Hepatocyte (in vitro differentiated cells): ENCODE measurements at regions not wholly inside any gene's neighbourhood (a gene's known extent, or its start where the extent isn't known, plus 50 kb on each side); places are given as distances from the start of the nearest gene placed in this dataset.

Experiments used
- DNase-seq: peaks from one replicate; pipeline ENCODE4 v3.0.0-alpha.2; 2016; ENCODE audit warnings: low spot score
- H2AFZ ChIP-seq: fragments of 200-600 bp; sonication (generic); 2 replicates; pipeline ENCODE4 v1.6.0; 2016; ENCODE audit warnings: antibody characterized with exemption, mild to moderate bottlenecking
- H3K27ac ChIP-seq: fragments of 200-600 bp; sonication (generic); 2 replicates; pipeline ENCODE4 v1.5.1; 2016; ENCODE audit warnings: mild to moderate bottlenecking
- H3K27me3 ChIP-seq: fragments of 200-600 bp; sonication (generic); 2 replicates; pipeline ENCODE4 v1.6.1; 2016
- H3K36me3 ChIP-seq: fragments of 200-600 bp; sonication (generic); replicated peaks from 2 replicates; pipeline ENCODE4 v1.5.1; 2016; ENCODE audit warnings: low read depth; ENCODE audit not compliant: insufficient read depth
- H3K4me1 ChIP-seq: fragments of 200-600 bp; sonication (generic); 2 replicates; pipeline ENCODE4 v1.5.1; 2016; ENCODE audit warnings: mild to moderate bottlenecking, moderate library complexity; ENCODE audit not compliant: insufficient read depth
- H3K4me2 ChIP-seq: fragments of 200-600 bp; sonication (generic); 2 replicates; pipeline ENCODE4 v1.6.0; 2016
- H3K4me3 ChIP-seq: fragments of 200-600 bp; sonication (generic); 2 replicates; pipeline ENCODE4 v1.5.1; 2016; ENCODE audit warnings: mild to moderate bottlenecking
- H3K79me2 ChIP-seq: fragments of 200-600 bp; sonication (generic); 2 replicates; pipeline ENCODE4 v1.6.0; 2017; ENCODE audit warnings: mild to moderate bottlenecking
- H3K9me2 ChIP-seq: fragments of 200-600 bp; sonication (generic); replicated peaks from 2 replicates; pipeline ENCODE4 v1.6.0; 2017; ENCODE audit warnings: mild to moderate bottlenecking; ENCODE audit not compliant: insufficient read depth
- H3K9me3 ChIP-seq: fragments of 200-600 bp; sonication (generic); 2 replicates; pipeline ENCODE4 v1.5.1; 2016; ENCODE audit warnings: low read depth, mild to moderate bottlenecking
- H4K20me1 ChIP-seq: fragments of 200-600 bp; sonication (generic); 2 replicates; pipeline ENCODE4 v1.6.0; 2016; ENCODE audit warnings: mild to moderate bottlenecking; ENCODE audit not compliant: insufficient read depth, poor library complexity, severe bottlenecking
- EZH2 ChIP-seq: fragments of 200-600 bp; sonication (generic); IDR thresholded peaks from 2 replicates; pipeline ENCODE4 v1.6.1; 2016; ENCODE audit warnings: antibody characterized with exemption, mild to moderate bottlenecking, borderline replicate concordance
- EZH2phosphoT487 ChIP-seq: fragments of 200-600 bp; sonication (generic); IDR thresholded peaks from one replicate; pipeline ENCODE4 v1.6.1; 2018; ENCODE audit warnings: antibody characterized with exemption, mild to moderate bottlenecking, low read depth, moderate library complexity; ENCODE audit not compliant: unreplicated experiment, severe bottlenecking
- WGBS: methylation state at CpG from one replicate; pipeline ENCODE4 v1.1.6; 2016; ENCODE audit warnings: low lambda C conversion rate; ENCODE audit errors: missing lambda C conversion rate; 5-methylcytosine and 5-hydroxymethylcytosine counted together
- TF ChIP-seq, protein P1 (sequence below): fragments of 200-600 bp; sonication (generic); IDR thresholded peaks from 2 replicates; pipeline ENCODE4 v1.5.1; 2016; ENCODE audit warnings: antibody characterized with exemption, mild to moderate bottlenecking; ENCODE audit not compliant: poor library complexity

DNA sequence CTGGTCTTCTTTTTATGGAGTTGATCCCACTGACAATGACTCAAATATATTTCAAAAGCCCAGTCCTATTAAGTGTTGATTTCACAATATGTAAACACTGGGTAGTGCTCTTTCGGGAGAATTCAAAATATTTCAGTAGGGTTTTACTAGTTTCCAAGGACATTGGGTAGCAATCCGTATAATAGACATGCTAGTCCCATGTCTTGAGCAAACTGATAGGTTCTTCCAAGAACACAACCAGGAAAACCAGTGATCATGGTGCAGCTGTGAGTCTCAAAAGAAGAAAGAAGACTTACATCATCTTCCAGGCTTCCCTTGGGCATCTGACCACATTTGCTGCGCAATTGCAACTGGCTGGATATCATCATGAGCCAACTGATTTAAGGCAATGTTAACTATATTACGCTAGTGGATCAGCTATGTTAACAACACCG lies 59.3 kb upstream of the APBB1IP start:
- Histone ChIP-seq H4K20me1 (no peaks in the 10 kb centered on the region), H3K27me3 (no peaks in the 10 kb centered on the region), H2AFZ (no peak overlapping the region), H3K4me1 (no peaks in the 10 kb centered on the region), H3K4me3 (no peak overlapping the region), H3K79me2 (no peaks in the 10 kb centered on the region), H3K4me2 (no peak overlapping the region), H3K9me3 (no peaks in the 10 kb centered on the region), H3K27ac (no peak overlapping the region), H3K9me2 (no peaks in the 10 kb centered on the region), H3K36me3 (no peaks in the 10 kb centered on the region)
- TF ChIP-seq EZH2phosphoT487 (no peak), EZH2 (no peak)
- TF ChIP-seq, protein P1, sequence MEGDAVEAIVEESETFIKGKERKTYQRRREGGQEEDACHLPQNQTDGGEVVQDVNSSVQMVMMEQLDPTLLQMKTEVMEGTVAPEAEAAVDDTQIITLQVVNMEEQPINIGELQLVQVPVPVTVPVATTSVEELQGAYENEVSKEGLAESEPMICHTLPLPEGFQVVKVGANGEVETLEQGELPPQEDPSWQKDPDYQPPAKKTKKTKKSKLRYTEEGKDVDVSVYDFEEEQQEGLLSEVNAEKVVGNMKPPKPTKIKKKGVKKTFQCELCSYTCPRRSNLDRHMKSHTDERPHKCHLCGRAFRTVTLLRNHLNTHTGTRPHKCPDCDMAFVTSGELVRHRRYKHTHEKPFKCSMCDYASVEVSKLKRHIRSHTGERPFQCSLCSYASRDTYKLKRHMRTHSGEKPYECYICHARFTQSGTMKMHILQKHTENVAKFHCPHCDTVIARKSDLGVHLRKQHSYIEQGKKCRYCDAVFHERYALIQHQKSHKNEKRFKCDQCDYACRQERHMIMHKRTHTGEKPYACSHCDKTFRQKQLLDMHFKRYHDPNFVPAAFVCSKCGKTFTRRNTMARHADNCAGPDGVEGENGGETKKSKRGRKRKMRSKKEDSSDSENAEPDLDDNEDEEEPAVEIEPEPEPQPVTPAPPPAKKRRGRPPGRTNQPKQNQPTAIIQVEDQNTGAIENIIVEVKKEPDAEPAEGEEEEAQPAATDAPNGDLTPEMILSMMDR = no peak
- 50% methylated on average over 5 of the region's 5 CpGs for WGBS
- no peak for DNase-seq

DNA sequence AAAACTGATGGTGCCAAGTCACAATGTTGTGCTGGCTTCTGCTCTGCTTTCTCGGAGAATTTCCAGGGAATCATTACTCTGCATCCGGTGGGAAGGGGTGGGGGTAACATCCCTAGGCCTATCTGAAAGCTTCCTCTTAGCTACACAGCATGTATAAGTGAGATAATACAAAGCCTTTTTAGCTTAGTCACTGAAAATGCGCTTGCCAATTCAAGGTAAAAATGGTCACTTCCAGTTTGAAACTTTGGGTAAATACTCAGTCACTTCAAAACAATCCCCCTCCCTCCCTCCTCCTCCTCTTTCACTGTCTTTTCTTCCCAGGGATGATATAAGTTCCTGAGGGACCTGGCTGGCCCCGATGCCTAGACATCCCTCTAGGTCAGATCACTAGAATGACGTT lies 57.3 kb upstream of the APBB1IP start:
- Histone ChIP-seq H3K9me3 (no peaks in the 10 kb centered on the region), H3K4me2 (no peak overlapping the region)
- WGBS = 70% methylated on average over 5 of the region's 5 CpGs

DNA sequence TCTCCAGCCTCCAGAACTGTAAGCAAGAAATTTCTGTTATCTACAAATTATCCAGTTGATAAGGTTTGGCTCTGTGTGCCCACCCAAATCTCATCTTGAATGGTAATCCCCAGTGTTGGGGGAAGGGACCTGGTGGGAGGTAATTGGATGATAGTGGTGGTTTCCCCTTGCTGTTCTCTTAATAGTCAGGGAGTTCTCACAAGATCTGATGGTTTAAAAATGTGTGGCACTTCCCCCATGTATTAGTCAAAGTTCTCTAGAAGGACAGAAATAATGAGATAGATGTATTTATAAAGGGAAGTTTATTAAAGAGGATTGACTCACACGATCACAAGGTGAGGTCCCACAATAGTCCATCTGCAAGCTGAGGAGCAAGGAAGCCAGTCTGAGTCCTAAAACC lies 56.2 kb upstream of the APBB1IP start:
- no peak for DNase-seq
- Histone ChIP-seq H3K4me2 (no peak overlapping the region), H3K27ac (no peak overlapping the region), H3K9me3 (no peaks in the 10 kb centered on the region), H3K27me3 (no peaks in the 10 kb centered on the region), H4K20me1 (no peaks in the 10 kb centered on the region), H3K79me2 (no peaks in the 10 kb centered on the region), H3K4me1 (no peaks in the 10 kb centered on the region), H3K4me3 (no peak overlapping the region), H3K9me2 (no peaks in the 10 kb centered on the region), H2AFZ (no peak overlapping the region), H3K36me3 (no peaks in the 10 kb centered on the region)
- TF ChIP-seq EZH2 (no peak), EZH2phosphoT487 (no peak)
- TF ChIP-seq, protein P1 = no peak
- 84% methylated on average over 1 of the region's 1 CpG for WGBS

More for the DNA sequence above, 57.3 kb upstream of the APBB1IP start:
- H3K4me1 ChIP-seq = no peaks in the 10 kb centered on the region
- no peaks in the 10 kb centered on the region for H3K36me3 ChIP-seq
- no peak overlapping the region for H3K27ac ChIP-seq
- H3K79me2 ChIP-seq = no peaks in the 10 kb centered on the region
- DNase-seq = no peak
- H3K9me2 ChIP-seq = no peaks in the 10 kb centered on the region
- no peak overlapping the region for H2AFZ ChIP-seq
- H3K27me3 ChIP-seq = no peaks in the 10 kb centered on the region
- no peak overlapping the region for H3K4me3 ChIP-seq
- no peak for TF ChIP-seq EZH2
- TF ChIP-seq EZH2phosphoT487 = no peak
- TF ChIP-seq, protein P1 = no peak
- H4K20me1 ChIP-seq = no peaks in the 10 kb centered on the region

DNA sequence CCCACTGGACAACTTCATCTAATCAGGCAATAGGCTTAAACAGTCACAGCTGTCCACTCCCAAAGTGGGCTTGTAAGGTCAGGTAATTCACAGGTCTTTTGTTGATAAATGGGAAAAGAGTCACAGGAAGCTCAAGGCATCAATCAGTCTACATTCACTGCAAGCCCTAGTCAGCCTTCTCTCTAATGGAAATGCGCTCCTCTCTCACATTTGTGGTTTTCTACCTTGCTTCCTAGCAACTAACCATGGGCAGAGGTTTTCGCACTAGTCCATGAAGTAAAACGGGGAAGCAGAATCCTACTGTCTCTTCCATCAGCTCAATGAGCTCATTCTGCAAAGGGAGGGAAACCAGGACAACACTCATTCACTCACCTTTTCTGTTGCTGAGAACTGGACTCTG lies 53.5 kb upstream of the APBB1IP start:
- no peak overlapping the region for H2AFZ ChIP-seq
- H3K9me3 ChIP-seq = no peaks in the 10 kb centered on the region
- DNase-seq = no peak
- no peaks in the 10 kb centered on the region for H4K20me1 ChIP-seq
- H3K4me1 ChIP-seq = no peaks in the 10 kb centered on the region
- H3K27me3 ChIP-seq = no peaks in the 10 kb centered on the region
- H3K79me2 ChIP-seq = no peaks in the 10 kb centered on the region
- H3K27ac ChIP-seq = no peak overlapping the region
- no peak overlapping the region for H3K4me2 ChIP-seq
- no peaks in the 10 kb centered on the region for H3K36me3 ChIP-seq
- H3K9me2 ChIP-seq = no peaks in the 10 kb centered on the region
- WGBS = 85% methylated on average over 3 of the region's 3 CpGs
- TF ChIP-seq, protein P1 = no peak
- TF ChIP-seq EZH2 (no peak), EZH2phosphoT487 (no peak)
- no peak overlapping the region for H3K4me3 ChIP-seq
